GM21717 (cell line): ENCODE measurements at regions not wholly inside any gene's neighbourhood (a gene's known extent, or its start where the extent isn't known, plus 50 kb on each side); places are given as distances from the start of the nearest gene placed in this dataset.

ENCODE experiments used
- ATAC-seq: cut with Tn5 transposase; IDR thresholded peaks from one replicate; pipeline ENCODE4 v1.9.1; 2021; ENCODE audit warnings: mild to moderate bottlenecking, moderate library complexity; ENCODE audit not compliant: unreplicated experiment

DNA sequence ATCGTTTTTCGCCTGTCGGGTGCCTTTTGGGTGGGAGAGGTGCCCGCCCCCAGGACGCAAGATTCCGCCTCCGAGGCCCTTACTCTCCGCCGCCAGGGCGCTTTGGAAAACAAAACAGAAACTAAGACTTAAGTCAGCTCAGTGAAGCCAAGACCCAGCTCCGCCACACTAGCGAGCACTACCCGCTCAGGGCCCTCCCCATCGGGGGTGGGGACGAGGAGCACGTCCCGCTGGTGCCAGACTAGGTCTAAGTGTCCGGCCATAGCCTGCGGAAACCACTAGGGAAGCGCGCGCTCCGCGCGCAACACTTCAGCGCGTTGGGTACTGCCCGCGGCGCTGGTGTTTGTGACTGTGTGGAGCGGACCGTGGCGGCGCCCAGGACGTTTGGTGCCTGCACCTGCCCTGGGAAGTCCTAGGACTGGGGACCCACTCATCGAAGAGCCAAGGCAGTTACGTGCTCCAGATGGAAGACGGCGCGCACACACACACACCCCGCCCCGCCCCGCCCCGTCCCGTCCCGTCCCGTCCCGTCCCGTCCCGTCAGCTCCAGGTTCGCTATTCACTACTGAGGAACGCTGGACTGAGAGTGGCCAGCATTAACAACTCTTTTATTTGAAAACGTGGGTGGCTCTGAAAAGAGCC lies 57.6 kb upstream of the BOLA1 start:
- peak; percentile 39 for ATAC-seq

DNA sequence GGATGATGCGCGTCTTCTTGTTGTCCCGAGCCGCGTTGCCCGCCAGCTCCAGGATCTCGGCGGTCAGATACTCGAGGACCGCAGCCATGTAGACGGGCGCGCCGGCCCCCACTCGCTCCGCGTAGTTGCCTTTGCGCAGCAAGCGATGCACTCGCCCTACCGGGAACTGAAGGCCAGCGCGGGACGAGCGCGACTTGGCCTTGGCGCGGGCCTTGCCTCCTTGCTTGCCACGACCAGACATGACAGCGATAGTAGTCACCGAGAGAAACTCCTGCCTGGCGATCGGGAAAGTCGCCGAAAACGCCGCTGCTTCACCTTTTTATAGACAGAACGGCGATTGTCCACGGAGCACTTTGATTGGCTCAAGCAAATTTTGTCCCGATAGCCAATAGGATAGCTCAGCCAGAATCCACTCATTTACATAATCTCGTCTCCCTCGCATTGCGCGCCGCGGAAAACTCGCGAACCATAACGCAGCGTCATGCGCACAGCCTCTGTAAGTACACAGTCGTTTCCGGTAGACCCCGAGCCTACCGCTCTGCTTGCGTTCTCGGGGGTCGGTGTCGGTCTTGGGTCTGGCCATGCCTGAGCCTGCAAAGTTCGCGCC lies 56.8 kb upstream of the BOLA1 start:
- peak; percentile 40 for ATAC-seq

DNA sequence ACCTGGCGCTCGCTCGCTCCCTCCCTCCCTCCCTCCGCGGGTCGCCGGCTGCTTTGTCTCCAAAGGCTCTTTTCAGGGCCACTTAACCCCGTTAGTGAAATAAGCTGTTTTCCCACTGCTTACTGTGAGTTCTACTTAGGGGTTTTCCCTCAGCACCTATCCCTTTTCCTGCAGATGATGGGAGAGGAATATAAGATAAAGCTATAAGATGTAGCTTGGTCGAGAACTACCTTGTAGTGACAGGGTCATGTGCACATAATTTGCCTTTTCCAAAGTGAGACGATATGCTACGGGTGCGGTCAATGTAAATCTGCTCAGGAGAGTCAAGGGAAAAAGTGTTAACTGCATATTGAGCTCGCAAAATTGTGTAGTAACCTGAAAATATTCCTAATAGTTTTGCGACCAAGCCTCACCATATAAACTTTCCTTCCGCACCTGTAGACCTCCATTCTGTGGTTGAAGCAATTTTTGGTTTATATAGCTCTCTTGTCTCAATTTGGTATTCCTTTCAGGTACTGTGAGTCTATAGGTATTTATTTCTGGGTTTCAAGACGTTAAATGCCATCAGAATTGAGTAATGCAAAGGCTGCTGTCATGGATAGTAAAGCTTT lies 55.8 kb upstream of the BOLA1 start:
- ATAC-seq = no peak

DNA sequence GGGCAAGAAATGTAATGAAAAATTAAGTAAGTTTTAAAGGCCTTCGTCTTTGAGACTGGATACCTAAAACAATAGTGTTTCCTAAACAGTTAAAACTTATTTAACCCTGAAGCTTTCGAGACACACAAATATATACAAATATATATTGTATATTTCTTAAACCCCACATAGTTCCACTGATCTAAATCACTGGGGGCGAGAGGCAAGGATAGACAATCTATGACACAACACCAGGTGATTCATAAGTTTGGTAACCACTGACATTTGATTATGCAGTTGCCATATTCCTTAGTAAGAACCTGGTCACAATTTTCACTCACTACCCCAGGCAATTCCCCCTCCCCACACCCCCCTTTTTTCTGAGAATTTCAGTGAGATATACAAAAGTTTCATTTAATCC lies 55.3 kb upstream of the BOLA1 start:
- no peak for ATAC-seq

DNA sequence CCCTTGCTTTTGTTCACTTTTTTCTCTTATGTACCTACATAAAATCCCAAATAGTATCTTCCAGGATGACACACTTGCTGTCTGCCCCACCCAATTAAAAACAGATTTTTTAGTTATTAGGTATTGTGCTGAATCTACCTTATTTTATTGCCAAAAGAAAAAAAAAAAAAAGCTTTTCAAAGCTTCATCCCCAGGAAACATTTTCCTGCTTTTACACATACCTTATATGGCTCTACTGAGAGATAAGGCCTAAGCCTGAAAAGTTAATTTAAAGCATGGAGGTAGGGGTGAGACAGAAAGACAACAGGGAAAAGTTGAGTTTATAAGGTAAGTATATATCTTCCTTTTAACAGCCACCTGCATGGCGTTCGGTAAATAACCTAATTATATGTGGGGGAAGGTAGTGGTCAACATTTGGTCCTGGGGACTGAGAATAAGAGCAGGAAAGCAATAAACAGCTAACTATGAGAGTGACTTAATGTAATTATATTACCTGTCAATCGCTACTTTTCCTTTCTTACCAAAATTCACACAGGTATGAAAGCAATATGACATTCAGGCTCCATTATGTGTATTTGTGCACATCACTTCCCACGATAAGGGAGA lies 54.6 kb upstream of the BOLA1 start:
- no peak for ATAC-seq

DNA sequence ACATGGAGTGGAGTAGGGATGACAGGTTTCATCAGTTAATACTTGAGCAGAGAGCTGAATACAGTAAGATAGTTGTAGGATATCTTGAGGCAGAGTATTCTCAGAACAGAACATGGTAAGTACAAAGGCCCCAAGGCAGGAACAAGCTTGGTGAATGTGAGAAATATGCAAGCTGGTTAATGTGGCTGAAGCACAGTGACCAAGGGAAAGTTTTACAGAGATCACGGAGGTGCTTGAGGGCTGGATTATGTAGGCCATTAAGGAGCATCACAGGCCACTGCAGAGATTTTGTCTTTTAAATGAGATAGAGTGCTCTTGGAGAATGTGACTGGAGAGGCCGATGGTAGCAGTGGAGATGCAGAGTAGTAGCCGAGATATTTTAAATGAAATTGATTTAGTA lies 54.0 kb upstream of the BOLA1 start:
- ATAC-seq = no peak

DNA sequence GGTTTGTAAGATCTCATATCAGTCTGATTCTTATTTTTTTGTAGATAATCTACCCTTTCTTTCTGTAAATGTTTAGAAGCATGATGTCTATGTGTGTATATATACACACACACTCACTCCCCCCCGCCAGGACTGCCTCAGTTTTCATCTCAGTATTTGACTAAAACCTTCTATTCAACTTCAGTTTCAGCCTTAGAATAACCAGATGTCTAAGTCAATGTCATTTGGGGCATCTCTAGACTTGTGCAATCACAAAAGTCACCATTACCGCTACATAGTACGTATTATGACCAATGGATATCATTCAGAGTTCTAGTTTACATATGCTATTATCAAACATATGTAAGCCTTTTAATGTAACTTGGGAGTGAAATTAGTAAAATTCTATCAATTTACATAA lies 53.3 kb upstream of the BOLA1 start:
- ATAC-seq = no peak

DNA sequence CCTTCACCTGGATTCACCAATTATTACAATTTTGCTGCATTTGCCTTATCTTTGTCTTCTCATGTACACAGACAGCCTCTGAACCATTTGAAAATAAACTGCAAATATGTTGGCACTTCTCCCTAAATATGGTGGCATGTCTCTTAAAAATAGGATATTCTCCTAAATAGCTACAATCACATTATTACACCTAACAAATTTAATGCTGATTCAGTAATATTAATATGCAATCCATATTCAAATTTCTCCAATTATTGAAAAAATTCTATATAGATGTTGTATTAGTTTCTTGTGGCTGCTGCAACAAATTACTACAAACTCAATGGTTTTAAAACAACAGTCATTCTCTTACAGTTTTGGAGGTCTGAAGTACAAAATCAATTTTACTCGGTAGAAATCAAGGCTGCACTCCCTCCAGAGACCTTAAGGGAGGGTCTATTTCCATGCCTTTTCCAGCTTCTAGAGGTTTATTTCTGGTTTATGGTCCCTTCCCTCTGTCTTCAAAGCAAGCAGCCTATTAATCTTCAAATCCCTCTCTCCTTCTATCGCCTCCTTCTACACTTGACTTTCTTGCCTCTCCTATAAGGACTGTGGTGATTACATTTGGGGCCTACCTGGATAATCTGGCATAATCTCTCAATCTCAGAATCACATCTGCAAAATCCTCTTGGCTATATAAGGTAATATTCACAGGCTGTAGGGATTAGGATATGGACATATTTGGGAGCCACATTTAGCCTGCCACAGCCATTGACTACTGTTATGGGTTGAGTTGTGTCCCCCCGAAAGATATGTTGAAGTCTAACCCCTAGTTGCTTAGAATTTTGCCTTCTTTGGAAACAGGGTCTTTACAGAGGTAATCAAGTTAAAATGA lies 52.5 kb upstream of the BOLA1 start:
- ATAC-seq = no peak

DNA sequence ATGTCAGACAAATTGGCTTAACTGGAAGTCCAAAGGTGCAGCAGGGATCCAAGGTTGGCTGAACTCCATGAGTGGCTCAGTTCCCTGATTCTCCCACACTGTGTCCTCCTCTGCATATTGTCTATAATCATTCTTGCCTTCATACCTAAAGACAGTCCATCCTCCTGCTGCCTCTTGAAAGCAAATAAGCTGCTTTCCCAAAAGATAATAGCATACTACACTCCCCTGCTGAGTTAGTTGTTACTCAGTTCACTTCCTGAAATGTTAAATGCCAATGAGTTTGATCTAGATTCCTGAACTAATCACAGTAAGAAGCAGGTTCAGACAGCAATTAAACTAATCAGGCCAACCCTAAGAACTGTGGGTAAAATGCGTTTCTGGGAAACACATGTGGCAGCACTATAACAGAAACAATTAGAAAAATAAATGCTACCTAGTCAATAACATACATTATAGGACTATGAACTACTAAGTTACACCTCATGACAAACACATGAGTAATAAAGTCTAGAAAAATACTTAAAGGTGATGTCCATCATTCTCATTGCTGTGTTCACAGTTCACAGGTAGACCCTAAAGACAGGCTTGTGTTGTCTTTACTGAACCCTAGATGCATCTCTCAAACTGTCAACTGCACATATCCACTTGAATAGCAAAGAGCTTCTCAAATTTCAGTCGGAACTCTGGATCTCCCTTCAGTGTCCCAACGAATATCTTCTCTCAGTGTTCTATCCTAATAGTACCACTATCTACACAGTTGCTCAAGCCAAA lies 50.8 kb upstream of the BOLA1 start:
- ATAC-seq = no peak

DNA sequence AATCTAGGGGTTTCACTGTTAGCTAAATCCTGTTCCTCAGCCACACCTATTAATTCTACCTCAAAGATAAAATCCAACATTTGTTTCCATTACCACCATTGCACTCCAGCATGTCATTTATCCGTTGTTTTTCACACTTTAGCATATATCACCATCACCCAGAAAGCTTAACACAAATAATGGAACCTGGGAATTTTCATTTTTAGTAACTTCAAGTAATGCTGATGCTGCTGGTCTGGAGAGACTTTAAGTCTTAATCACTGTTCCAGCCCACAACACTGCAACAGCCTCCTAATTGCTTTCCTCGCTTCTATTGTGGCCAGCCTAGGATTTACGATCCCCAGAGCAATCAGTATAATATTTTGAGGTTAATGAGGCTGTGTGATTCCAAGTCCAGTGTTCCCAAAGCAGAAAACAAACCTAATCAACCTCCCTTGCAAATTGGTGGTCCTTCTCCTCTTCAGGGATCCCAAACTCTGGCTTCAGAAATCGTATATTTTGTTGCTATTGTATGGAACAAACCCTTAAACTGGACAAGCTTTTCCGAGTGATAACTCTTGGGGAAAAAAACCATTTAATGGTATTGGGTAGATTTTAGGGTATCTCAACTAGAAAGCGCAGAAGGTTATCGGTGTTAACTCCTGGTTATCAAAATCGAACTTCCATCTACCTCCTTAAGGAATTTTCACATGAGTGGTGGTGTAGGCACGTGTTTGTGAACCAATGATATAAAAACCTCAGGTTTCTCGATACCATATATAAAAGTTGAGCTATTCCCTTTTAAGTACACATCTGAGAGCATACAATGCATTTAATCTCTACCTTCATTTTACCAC lies 50.0 kb upstream of the BOLA1 start:
- no peak for ATAC-seq
